ENCODE measurements at regions not wholly inside any gene's neighbourhood (a gene's known extent, or its start where the extent isn't known, plus 50 kb on each side); places are given as distances from the start of the nearest gene placed in this dataset.

DNA sequence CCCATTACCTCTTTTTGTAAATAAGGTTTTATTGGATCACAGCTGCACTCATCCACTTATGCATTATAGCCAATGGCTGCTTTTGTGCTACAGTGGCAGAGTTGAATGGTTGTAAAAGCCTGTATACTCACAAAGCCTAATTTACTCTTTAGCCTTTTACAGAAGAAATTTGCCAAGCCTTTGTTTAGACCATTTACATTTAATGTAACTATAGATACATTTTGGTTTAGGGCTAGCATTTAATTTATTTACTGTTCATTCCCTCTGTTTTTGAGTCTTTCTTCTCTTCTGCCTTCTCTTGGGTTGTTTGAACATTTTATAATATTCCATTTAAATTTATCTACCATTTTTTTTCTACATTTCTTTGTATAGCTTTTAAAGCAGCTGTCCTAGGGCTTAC lies 217.1 kb upstream of the AMIGO2 start (continued):
- TF ChIP-seq, protein P1, sequence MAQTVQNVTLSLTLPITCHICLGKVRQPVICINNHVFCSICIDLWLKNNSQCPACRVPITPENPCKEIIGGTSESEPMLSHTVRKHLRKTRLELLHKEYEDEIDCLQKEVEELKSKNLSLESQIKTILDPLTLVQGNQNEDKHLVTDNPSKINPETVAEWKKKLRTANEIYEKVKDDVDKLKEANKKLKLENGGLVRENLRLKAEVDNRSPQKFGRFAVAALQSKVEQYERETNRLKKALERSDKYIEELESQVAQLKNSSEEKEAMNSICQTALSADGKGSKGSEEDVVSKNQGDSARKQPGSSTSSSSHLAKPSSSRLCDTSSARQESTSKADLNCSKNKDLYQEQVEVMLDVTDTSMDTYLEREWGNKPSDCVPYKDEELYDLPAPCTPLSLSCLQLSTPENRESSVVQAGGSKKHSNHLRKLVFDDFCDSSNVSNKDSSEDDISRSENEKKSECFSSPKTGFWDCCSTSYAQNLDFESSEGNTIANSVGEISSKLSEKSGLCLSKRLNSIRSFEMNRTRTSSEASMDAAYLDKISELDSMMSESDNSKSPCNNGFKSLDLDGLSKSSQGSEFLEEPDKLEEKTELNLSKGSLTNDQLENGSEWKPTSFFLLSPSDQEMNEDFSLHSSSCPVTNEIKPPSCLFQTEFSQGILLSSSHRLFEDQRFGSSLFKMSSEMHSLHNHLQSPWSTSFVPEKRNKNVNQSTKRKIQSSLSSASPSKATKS (CRISPR knock-in tag; IDR thresholded peaks at IDR 0.05) = no peak
- TF ChIP-seq JARID2 (CRISPR knock-in tag; IDR thresholded peaks at IDR 0.05; ENCODE audit: insufficient replicate concordance) = no peak
- no peak for TF ChIP-seq CENPT (CRISPR knock-in tag; IDR thresholded peaks at IDR 0.05; ENCODE audit: low read depth)
- no peak for TF ChIP-seq TARDBP (CRISPR knock-in tag; IDR thresholded peaks at IDR 0.05)
- TF ChIP-seq, protein P2, sequence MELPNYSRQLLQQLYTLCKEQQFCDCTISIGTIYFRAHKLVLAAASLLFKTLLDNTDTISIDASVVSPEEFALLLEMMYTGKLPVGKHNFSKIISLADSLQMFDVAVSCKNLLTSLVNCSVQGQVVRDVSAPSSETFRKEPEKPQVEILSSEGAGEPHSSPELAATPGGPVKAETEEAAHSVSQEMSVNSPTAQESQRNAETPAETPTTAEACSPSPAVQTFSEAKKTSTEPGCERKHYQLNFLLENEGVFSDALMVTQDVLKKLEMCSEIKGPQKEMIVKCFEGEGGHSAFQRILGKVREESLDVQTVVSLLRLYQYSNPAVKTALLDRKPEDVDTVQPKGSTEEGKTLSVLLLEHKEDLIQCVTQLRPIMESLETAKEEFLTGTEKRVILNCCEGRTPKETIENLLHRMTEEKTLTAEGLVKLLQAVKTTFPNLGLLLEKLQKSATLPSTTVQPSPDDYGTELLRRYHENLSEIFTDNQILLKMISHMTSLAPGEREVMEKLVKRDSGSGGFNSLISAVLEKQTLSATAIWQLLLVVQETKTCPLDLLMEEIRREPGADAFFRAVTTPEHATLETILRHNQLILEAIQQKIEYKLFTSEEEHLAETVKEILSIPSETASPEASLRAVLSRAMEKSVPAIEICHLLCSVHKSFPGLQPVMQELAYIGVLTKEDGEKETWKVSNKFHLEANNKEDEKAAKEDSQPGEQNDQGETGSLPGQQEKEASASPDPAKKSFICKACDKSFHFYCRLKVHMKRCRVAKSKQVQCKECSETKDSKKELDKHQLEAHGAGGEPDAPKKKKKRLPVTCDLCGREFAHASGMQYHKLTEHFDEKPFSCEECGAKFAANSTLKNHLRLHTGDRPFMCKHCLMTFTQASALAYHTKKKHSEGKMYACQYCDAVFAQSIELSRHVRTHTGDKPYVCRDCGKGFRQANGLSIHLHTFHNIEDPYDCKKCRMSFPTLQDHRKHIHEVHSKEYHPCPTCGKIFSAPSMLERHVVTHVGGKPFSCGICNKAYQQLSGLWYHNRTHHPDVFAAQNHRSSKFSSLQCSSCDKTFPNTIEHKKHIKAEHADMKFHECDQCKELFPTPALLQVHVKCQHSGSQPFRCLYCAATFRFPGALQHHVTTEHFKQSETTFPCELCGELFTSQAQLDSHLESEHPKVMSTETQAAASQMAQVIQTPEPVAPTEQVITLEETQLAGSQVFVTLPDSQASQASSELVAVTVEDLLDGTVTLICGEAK (IDR thresholded peaks at IDR 0.05) = no peak
- TF ChIP-seq, protein P2 (CRISPR knock-in tag; IDR thresholded peaks at IDR 0.05) = no peak
- TF ChIP-seq ZNF75D (CRISPR knock-in tag; IDR thresholded peaks at IDR 0.05; ENCODE audit: borderline replicate concordance) = no peak
- TF ChIP-seq ZNF773 (CRISPR knock-in tag; IDR thresholded peaks at IDR 0.05; ENCODE audit: borderline replicate concordance) = no peak

Data from HepG2 (cell line).